SK-N-SH (cell line): ENCODE measurements at regions not wholly inside any gene's neighbourhood (a gene's known extent, or its start where the extent isn't known, plus 50 kb on each side); places are given as distances from the start of the nearest gene placed in this dataset.

Source experiments
- CTCF ChIA-PET: fragments of 300-600, 350-600 bp; formaldehyde crosslinking; extraction: SDS; loops from one replicate; lab custom pipeline; 2021; lab: Yijun Ruan, JAX
- POLR2A ChIA-PET: fragments of 350-600 bp; sonication (Branson Sonifier 250); formaldehyde crosslinking; extraction: SDS; loops from one replicate; lab custom pipeline; 2020; ENCODE audit warnings: antibody characterized with exemption, inconsistent platforms; lab: Yijun Ruan, JAX
- DNase-seq: peaks from one replicate; pipeline ENCODE4 v3.0.0; 2012
- H2AFZ ChIP-seq: fragments of 200-600 bp; sonication (generic); 2 replicates; pipeline ENCODE4 v1.8.1; 2016; ENCODE audit warnings: antibody characterized with exemption, mild to moderate bottlenecking, low read depth
- H3F3A ChIP-seq: fragments of 200-600 bp; sonication (generic); replicated peaks from 2 replicates; pipeline ENCODE3; 2016; ENCODE audit warnings: antibody characterized with exemption, mild to moderate bottlenecking; ENCODE audit not compliant: insufficient read depth
- H3K27ac ChIP-seq, 2 experiments: fragments of 200-500 bp in 1 of 2; fragments of 200-600 bp in 1 of 2; sonication (Bioruptor generic) in 1 of 2; sonication (generic), shearing (Covaris generic) in 1 of 2; 2 replicates each; pipeline versions ENCODE4 v1.5.1 to v1.6.1; 2014 to 2016; ENCODE audit warnings: low read depth in 2 of 2, inconsistent platforms in 1 of 2, low read length in 1 of 2, mild to moderate bottlenecking in 1 of 2, mixed read lengths in 1 of 2
- H3K27me3 ChIP-seq: fragments of 200-600 bp; sonication (generic), shearing (Covaris generic); 2 replicates; pipeline ENCODE4 v1.6.1; 2016; ENCODE audit warnings: mixed run types; ENCODE audit not compliant: insufficient read depth
- H3K36me3 ChIP-seq, 2 experiments: fragments of 200-500 bp in 1 of 2; fragments of 200-600 bp in 1 of 2; sonication (Bioruptor generic) in 1 of 2; sonication (generic) in 1 of 2; replicated peaks in 1 of 2; 2 replicates each; pipeline versions ENCODE3 to v1.5.1; 2014 to 2016; ENCODE audit warnings: low read length in 1 of 2, mild to moderate bottlenecking in 1 of 2; ENCODE audit not compliant: insufficient read depth in 2 of 2, control insufficient read depth in 1 of 2
- H3K4me1 ChIP-seq, 2 experiments: fragments of 200-500 bp in 1 of 2; fragments of 200-600 bp in 1 of 2; sonication (Bioruptor generic) in 1 of 2; sonication (generic), shearing (Covaris generic) in 1 of 2; 2 replicates each; pipeline versions ENCODE4 v1.5.1 to v1.6.1; 2014 to 2016; ENCODE audit warnings: low read depth in 1 of 2, low read length in 1 of 2, mixed run types in 1 of 2; ENCODE audit not compliant: insufficient read depth in 2 of 2, control insufficient read depth in 1 of 2
- H3K4me2 ChIP-seq: fragments of 200-600 bp; sonication (generic), shearing (Covaris generic); 2 replicates; pipeline ENCODE4 v1.6.1; 2017; ENCODE audit warnings: mixed run types
- H3K4me3 ChIP-seq, 2 experiments: fragments of 200-500 bp in 1 of 2; fragments of 200-600 bp in 1 of 2; sonication (Bioruptor generic) in 1 of 2; sonication (generic), shearing (Covaris generic) in 1 of 2; 2 replicates each; pipeline versions ENCODE4 v1.5.1 to v1.8.1; 2014 to 2016; ENCODE audit warnings: low read depth in 2 of 2, inconsistent platforms in 1 of 2, low read length in 1 of 2, mild to moderate bottlenecking in 1 of 2, mixed read lengths in 1 of 2, moderate library complexity in 1 of 2
- H3K79me2 ChIP-seq: fragments of 200-600 bp; sonication (generic); 2 replicates; pipeline ENCODE4 v1.8.1; 2017; ENCODE audit warnings: mild to moderate bottlenecking; ENCODE audit not compliant: insufficient read depth
- H3K9ac ChIP-seq: fragments of 200-600 bp; sonication (generic); 2 replicates; pipeline ENCODE4 v1.6.1; 2017; ENCODE audit warnings: mixed run types
- H3K9me2 ChIP-seq: fragments of 200-600 bp; sonication (generic); 2 replicates; pipeline ENCODE4 v1.6.1; 2017; ENCODE audit warnings: mixed run types
- H3K9me3 ChIP-seq: fragments of 200-600 bp; sonication (generic); 2 replicates; pipeline ENCODE4 v1.6.1; 2017; ENCODE audit warnings: mixed run types, mild to moderate bottlenecking, moderate library complexity
- H4K20me1 ChIP-seq: fragments of 200-600 bp; sonication (generic); 2 replicates; pipeline ENCODE4 v1.6.1; 2017; ENCODE audit warnings: mild to moderate bottlenecking, mixed run types; ENCODE audit not compliant: insufficient read depth
- GATA2 ChIP-seq: sonication (generic); formaldehyde crosslinking; IDR thresholded peaks from 2 replicates; pipeline ENCODE4 v1.5.0; 2020; ENCODE audit warnings: mild to moderate bottlenecking, missing genetic modification reagents
- IRF3 ChIP-seq: fragments of 150-350 bp; IDR thresholded peaks from 2 replicates; pipeline ENCODE4 v1.6.1; 2016; ENCODE audit warnings: mild to moderate bottlenecking, low read depth, low read length
- MXI1 ChIP-seq: IDR thresholded peaks from 2 replicates; pipeline ENCODE4 v1.6.1; 2012; ENCODE audit warnings: mild to moderate bottlenecking, low read depth, low read length, improper control_type of control experiment
- PBX3 ChIP-seq: IDR thresholded peaks from 2 replicates; pipeline ENCODE4; 2012
- RAD21 ChIP-seq: IDR thresholded peaks from 2 replicates; pipeline ENCODE4 v1.6.1; 2012; ENCODE audit warnings: mild to moderate bottlenecking, low read length
- REST ChIP-seq: IDR thresholded peaks from 2 replicates; pipeline ENCODE4 v1.6.1; 2012; ENCODE audit warnings: mild to moderate bottlenecking, low read depth, low read length, moderate library complexity
- RFX5 ChIP-seq: IDR thresholded peaks from 2 replicates; pipeline ENCODE4 v1.6.1; 2012; ENCODE audit warnings: mild to moderate bottlenecking, improper control_type of control experiment, low read length
- SMC3 ChIP-seq: IDR thresholded peaks from 2 replicates; pipeline ENCODE4 v1.6.1; 2012; ENCODE audit warnings: low read depth, low read length, improper control_type of control experiment
- USF1 ChIP-seq: IDR thresholded peaks from 2 replicates; pipeline ENCODE4 v1.4.0; 2012; ENCODE audit warnings: low read depth, borderline replicate concordance
- YY1 ChIP-seq: IDR thresholded peaks from 2 replicates; pipeline ENCODE4 v1.4.0; 2012; ENCODE audit warnings: low read depth, mild to moderate bottlenecking
- WGBS: methylation state at CpG from one replicate; pipeline ENCODE4 v1.1.6; 2017; ENCODE audit warnings: low lambda C conversion rate; 5-methylcytosine and 5-hydroxymethylcytosine counted together

- TF ChIP-seq PBX3 (no peak), USF1 (no peak), GATA2 (CRISPR knock-in tag) (no peak), SMC3 (no peak), RFX5 (no peak), RAD21 (no peak)
These were observed 189.3 kb upstream of the CRY1 start (continued) for GRCh38 chr12:107282628-107283027.

GRCh38 chr12:107283652-107284051 is 190.3 kb upstream of the CRY1 start:
- ChIA-PET POLR2A (no interaction called here), CTCF (no interaction called here)
- H3K9me3 ChIP-seq: no peaks in the 10 kb centered on the region
- no peaks in the 10 kb centered on the region for H3K9me2 ChIP-seq
- 22% methylated on average over 4 of the region's 4 CpGs for WGBS
- H3K4me2 ChIP-seq: no peak overlapping the region
- no peaks in the 10 kb centered on the region for H4K20me1 ChIP-seq
- no peak overlapping the region for H3K27ac ChIP-seq
- no peaks in the 10 kb centered on the region for H3K36me3 ChIP-seq
- no peak for DNase-seq
- no peaks in the 10 kb centered on the region for H3F3A ChIP-seq
- H3K27me3 ChIP-seq: no peaks in the 10 kb centered on the region
- no peak overlapping the region for H3K4me3 ChIP-seq
- H2AFZ ChIP-seq: no peak overlapping the region
- TF ChIP-seq REST: no peak
- no peak for TF ChIP-seq IRF3
- TF ChIP-seq YY1: no peak
- TF ChIP-seq MXI1: no peak
- TF ChIP-seq RFX5: no peak
- H3K79me2 ChIP-seq: no peaks in the 10 kb centered on the region
- H3K9ac ChIP-seq: no peak overlapping the region
- no peaks in the 10 kb centered on the region for H3K4me1 ChIP-seq
